Superior temporal gyrus (tissue), 1 donor: ENCODE measurements at regions not wholly inside any gene's neighbourhood (a gene's known extent, or its start where the extent isn't known, plus 50 kb on each side); places are given as distances from the start of the nearest gene placed in this dataset.
"Not testable (repeated sequence)": the region's sequence is repeated elsewhere in the genome, so short reads cannot be mapped to it uniquely, and the experiment has no call there.

Source experiments
- DNase-seq: peaks from one replicate; pipeline ENCODE4 v3.0.0-alpha.2; 2016; ENCODE audit errors: extremely low spot score

GRCh38 chr2:110291909-110292579, 79.7 kb upstream of the MTLN start:
- DNase-seq = not testable (repeated sequence)

- not testable (repeated sequence) for DNase-seq
Measured at GRCh38 chr2:110287817-110288216, 75.5 kb upstream of the MTLN start.

- not testable (repeated sequence) for DNase-seq
Measured at GRCh38 chr2:110287253-110287652, 74.9 kb upstream of the MTLN start.

GRCh38 chr2:110285002-110285401, 72.7 kb upstream of the MTLN start:
- DNase-seq = not testable (repeated sequence)

- DNase-seq = not testable (repeated sequence)
Measured at GRCh38 chr2:110280804-110281203, 68.5 kb upstream of the MTLN start.

- not testable (repeated sequence) for DNase-seq
Measured at GRCh38 chr2:110277054-110277453, 64.7 kb upstream of the MTLN start.

- peak; percentile 1 for DNase-seq
Measured at GRCh38 chr2:110276092-110276491, 63.7 kb upstream of the MTLN start.

- peak; percentile 0 for DNase-seq
Measured at GRCh38 chr2:110269674-110270073, 57.3 kb upstream of the MTLN start.

GRCh38 chr2:110267828-110268407, 55.6 kb upstream of the MTLN start:
- DNase-seq = not testable (repeated sequence)

GRCh38 chr2:110264804-110265203, 52.5 kb upstream of the MTLN start:
- DNase-seq = not testable (repeated sequence)

- not testable (repeated sequence) for DNase-seq
Measured at GRCh38 chr2:110264076-110264681, 51.8 kb upstream of the MTLN start.

GRCh38 chr2:110263462-110263861, 51.1 kb upstream of the MTLN start:
- DNase-seq = not testable (repeated sequence)
